ENCODE measurements at regions not wholly inside any gene's neighbourhood (a gene's known extent, or its start where the extent isn't known, plus 50 kb on each side); places are given as distances from the start of the nearest gene placed in this dataset.
"Not testable (repeated sequence)": the region's sequence is repeated elsewhere in the genome, so short reads cannot be mapped to it uniquely, and the experiment has no call there.

DNA sequence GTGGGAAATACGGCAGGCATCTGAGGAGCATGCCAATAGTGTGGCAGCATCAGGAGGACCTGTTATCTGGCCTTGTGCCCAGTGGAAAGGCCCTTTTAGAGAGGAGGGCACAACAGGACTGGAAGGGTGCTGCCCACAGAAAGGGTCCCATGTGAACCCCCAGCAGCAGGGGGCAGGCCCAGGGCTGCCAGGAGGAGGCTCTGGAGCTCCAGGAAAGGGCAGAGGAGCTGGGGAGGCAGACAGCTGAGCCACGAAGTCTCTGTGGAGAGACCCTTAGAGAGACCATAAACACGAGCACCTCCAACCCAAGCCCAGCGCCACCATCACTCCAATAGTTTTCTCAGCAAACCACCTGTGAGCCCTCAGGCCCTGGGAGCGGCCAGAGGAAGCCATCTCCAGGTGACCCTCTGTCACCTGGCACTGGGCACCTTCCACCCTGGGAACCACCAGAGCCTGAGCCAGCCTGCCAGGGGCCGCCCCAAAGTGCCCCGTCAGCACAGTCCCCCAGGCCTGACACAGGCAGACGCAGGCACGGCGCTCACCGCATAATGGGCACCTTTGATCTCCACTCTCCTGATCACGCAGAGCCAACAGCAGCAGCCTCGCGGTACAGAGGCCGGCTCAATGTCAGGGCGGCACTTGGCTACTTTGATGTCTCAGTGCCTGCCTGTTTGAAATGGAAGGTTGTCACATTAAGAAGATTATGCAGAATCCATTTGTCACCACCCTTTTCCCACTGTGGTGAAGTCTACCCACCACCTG, 162.5 kb upstream of the RAB6C start:
- Histone ChIP-seq H3K4me1 (ENCODE audit: control insufficient read depth in 5 of 5, insufficient read depth in 5 of 5, low read length in 5 of 5) (peaks cover 0 to 6% (median 0%) of the 10 kb centered on the region in 5 donors), H3K9ac (ENCODE audit: low read length in 5 of 5) (no peak overlapping the region), H3K4me3 (ENCODE audit: low read depth in 1 of 5, low read length in 5 of 5) (no peak overlapping the region), H3K36me3 (ENCODE audit: control insufficient read depth in 5 of 5, insufficient read depth in 5 of 5, low read length in 5 of 5) (no peaks in the 10 kb centered on the region), H3K27ac (ENCODE audit: low read depth, low read length) (no peak overlapping the region), H3K9me3 (ENCODE audit: control insufficient read depth in 5 of 5, low read length in 5 of 5) (peaks cover 3 to 12% (median 11%) of the 10 kb centered on the region in 5 donors), H3K27me3 (ENCODE audit: control insufficient read depth in 5 of 5, insufficient read depth in 4 of 5, low read length in 5 of 5) (peaks cover 0 to 1% (median 0%) of the 10 kb centered on the region in 5 donors)

DNA sequence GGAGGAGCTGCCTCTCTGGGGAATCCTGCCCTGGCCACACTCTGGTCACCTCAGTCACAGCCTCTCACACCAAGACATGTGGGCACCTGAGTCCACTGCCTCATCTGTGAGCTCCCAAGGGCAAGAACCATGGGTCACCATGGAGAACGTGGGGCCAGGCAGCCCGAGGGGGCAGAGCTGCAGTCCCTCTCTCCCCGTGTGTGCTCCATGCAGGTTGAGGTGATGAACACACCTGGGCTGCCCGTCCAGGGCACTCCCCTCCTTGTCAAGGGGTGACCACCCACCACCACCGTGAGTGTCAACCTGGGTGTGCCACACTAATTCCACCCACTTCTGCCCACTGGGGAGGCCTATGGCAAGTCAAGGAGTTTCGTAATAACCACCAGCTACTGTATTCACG, 159.6 kb upstream of the RAB6C start:
- H3K27me3 ChIP-seq (ENCODE audit: control insufficient read depth in 5 of 5, insufficient read depth in 4 of 5, low read length in 5 of 5), result no peaks in the 10 kb centered on the region
- peaks cover 3 to 12% (median 11%) of the 10 kb centered on the region in 5 donors for H3K9me3 ChIP-seq (ENCODE audit: control insufficient read depth in 5 of 5, low read length in 5 of 5)
- no peak overlapping the region for H3K4me3 ChIP-seq (ENCODE audit: low read depth in 1 of 5, low read length in 5 of 5)
- no peak overlapping the region for H3K27ac ChIP-seq (ENCODE audit: low read depth, low read length)
- H3K4me1 ChIP-seq (ENCODE audit: control insufficient read depth in 5 of 5, insufficient read depth in 5 of 5, low read length in 5 of 5), result no peaks in the 10 kb centered on the region
- H3K36me3 ChIP-seq (ENCODE audit: control insufficient read depth in 5 of 5, insufficient read depth in 5 of 5, low read length in 5 of 5), result no peaks in the 10 kb centered on the region
- H3K9ac ChIP-seq (ENCODE audit: low read length in 5 of 5), result no peak overlapping the region

DNA sequence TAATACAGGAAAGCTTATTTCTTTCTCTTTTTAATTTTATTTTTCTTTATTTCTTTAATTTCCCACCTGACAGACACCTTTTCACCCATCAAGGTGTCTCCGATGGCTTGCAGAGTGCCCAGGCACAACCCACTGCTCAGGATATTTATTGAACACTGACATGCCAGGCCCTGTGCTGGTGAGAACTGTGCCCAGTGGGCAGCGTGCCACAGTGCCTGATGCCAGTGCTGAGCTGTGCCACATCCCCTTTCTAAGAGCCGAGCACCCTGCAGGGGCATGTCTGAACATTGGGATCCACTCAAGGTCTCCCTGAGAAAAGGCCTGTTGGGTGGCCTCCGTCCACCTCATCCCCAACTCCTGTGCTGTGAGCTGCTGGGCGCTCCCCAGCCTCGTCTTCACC, 158.6 kb upstream of the RAB6C start:
- H3K9ac ChIP-seq (ENCODE audit: low read length in 5 of 5), result no peak overlapping the region
- no peak overlapping the region for H3K27ac ChIP-seq (ENCODE audit: low read depth, low read length)
- no peaks in the 10 kb centered on the region for H3K27me3 ChIP-seq (ENCODE audit: control insufficient read depth in 5 of 5, insufficient read depth in 4 of 5, low read length in 5 of 5)
- H3K4me3 ChIP-seq (ENCODE audit: low read depth in 1 of 5, low read length in 5 of 5), result no peak overlapping the region
- H3K9me3 ChIP-seq (ENCODE audit: control insufficient read depth in 5 of 5, low read length in 5 of 5), result peaks cover 0 to 5% (median under 1%) of the 10 kb centered on the region in 5 donors
- H3K4me1 ChIP-seq (ENCODE audit: control insufficient read depth in 5 of 5, insufficient read depth in 5 of 5, low read length in 5 of 5), result no peaks in the 10 kb centered on the region
- H3K36me3 ChIP-seq (ENCODE audit: control insufficient read depth in 5 of 5, insufficient read depth in 5 of 5, low read length in 5 of 5), result no peaks in the 10 kb centered on the region

DNA sequence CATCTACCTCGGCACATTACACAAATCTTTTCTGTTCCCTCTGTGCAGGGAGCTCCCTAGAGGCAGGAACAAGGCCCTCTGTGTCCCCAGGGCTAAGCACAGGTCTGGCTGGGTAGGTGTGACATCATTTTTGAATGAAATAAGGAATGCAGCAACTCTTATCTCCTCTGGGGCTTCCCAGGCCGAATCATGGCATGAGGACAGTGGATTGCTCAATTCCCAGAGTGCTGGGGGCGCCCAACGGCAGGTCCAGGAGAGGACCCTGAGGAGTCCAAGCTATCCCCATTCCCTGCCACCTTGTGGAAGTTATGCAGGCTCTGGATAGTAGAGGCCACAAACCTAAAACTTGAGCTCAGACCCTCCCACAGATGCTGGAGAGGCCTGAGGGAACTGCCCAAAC, 158.0 kb upstream of the RAB6C start:
- Histone ChIP-seq H3K9ac (ENCODE audit: low read length in 5 of 5) (no peak overlapping the region), H3K9me3 (ENCODE audit: control insufficient read depth in 5 of 5, low read length in 5 of 5) (peaks cover 0 to 4% (median 0%) of the 10 kb centered on the region in 5 donors), H3K27ac (ENCODE audit: low read depth, low read length) (no peak overlapping the region)

DNA sequence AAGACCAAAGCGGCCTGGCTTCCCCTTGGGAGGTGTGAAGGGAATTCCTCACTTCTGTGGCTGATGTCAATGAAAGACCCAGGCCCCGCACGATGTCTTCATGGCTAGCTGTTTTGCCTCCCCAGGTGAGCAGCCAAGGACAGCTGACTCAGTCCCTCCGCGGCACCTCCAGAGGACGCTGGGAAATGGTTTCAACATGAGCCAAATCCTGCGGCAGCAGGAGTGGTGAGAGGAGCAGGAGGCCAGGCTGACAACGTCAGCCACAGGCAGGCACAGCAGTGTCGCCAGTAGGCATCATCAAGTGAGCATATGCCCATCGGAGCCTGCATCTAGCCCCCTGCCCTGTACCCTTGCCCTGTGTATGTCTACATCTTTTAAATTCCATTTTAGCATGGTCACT, 156.4 kb upstream of the RAB6C start:
- Histone ChIP-seq H3K4me1 (ENCODE audit: control insufficient read depth in 5 of 5, insufficient read depth in 5 of 5, low read length in 5 of 5) (no peaks in the 10 kb centered on the region), H3K36me3 (ENCODE audit: control insufficient read depth in 5 of 5, insufficient read depth in 5 of 5, low read length in 5 of 5) (no peaks in the 10 kb centered on the region), H3K9ac (ENCODE audit: low read length in 5 of 5) (no peak overlapping the region), H3K9me3 (ENCODE audit: control insufficient read depth in 5 of 5, low read length in 5 of 5) (peaks cover 0 to 4% (median 0%) of the 10 kb centered on the region in 5 donors), H3K4me3 (ENCODE audit: low read depth in 1 of 5, low read length in 5 of 5) (no peak overlapping the region), H3K27me3 (ENCODE audit: control insufficient read depth in 5 of 5, insufficient read depth in 4 of 5, low read length in 5 of 5) (peaks cover 0 to 4% (median 0%) of the 10 kb centered on the region in 5 donors), H3K27ac (ENCODE audit: low read depth, low read length) (no peak overlapping the region)

More for the DNA sequence above, 158.0 kb upstream of the RAB6C start:
- Histone ChIP-seq H3K4me3 (ENCODE audit: low read depth in 1 of 5, low read length in 5 of 5) (no peak overlapping the region), H3K27me3 (ENCODE audit: control insufficient read depth in 5 of 5, insufficient read depth in 4 of 5, low read length in 5 of 5) (no peaks in the 10 kb centered on the region), H3K4me1 (ENCODE audit: control insufficient read depth in 5 of 5, insufficient read depth in 5 of 5, low read length in 5 of 5) (no peaks in the 10 kb centered on the region), H3K36me3 (ENCODE audit: control insufficient read depth in 5 of 5, insufficient read depth in 5 of 5, low read length in 5 of 5) (no peaks in the 10 kb centered on the region)

DNA sequence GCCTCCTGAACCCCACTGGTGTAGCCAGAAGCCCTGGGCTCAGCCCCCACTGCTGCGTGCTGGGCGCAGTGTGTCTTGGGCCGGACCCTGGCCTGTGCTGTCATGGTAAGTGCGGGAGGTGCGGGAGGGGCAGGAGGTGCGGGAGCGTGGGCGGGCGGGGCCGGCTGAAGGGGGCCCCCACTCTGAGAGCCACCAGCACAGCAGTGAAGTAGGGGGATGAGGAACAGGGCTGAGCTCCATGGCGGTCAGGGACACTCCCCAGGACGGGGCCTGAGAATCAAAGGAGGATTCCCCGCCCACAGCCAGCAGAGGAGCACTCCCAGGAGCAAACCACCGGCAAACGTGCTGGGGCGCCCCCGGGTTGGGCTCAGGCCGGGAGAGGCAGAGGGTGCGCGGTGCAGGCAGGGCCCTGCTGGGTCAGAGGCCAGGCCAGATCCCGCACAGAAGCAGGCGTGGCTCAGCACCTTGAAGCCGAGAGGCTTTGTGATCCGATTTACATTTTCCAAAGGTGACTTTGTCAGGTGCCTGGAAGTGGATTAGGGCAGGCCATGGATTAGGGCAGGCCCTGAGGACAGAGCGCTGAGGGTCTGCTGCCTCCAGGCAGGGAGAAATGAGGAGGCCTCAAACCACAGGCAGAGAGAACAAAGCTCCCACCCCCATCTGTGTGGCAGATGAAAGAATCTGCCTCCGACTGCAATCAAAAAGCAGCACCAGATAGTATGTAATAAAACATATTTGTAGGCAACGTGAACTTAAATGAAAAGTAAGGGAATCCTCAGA, 152.0 kb upstream of the RAB6C start:
- H3K9ac ChIP-seq (ENCODE audit: low read length in 5 of 5), result no peak overlapping the region
- no peak overlapping the region for H3K27ac ChIP-seq (ENCODE audit: low read depth, low read length)
- peaks cover 0 to 5% (median 0%) of the 10 kb centered on the region in 5 donors for H3K36me3 ChIP-seq (ENCODE audit: control insufficient read depth in 5 of 5, insufficient read depth in 5 of 5, low read length in 5 of 5)
- H3K4me3 ChIP-seq (ENCODE audit: low read depth in 1 of 5, low read length in 5 of 5), result no peak overlapping the region
- H3K27me3 ChIP-seq (ENCODE audit: control insufficient read depth in 5 of 5, insufficient read depth in 4 of 5, low read length in 5 of 5), result peaks cover 0 to 4% (median 4%) of the 10 kb centered on the region in 5 donors
- H3K9me3 ChIP-seq (ENCODE audit: control insufficient read depth in 5 of 5, low read length in 5 of 5), result peaks cover 4 to 14% (median 10%) of the 10 kb centered on the region in 5 donors
- no peaks in the 10 kb centered on the region for H3K4me1 ChIP-seq (ENCODE audit: control insufficient read depth in 5 of 5, insufficient read depth in 5 of 5, low read length in 5 of 5)

DNA sequence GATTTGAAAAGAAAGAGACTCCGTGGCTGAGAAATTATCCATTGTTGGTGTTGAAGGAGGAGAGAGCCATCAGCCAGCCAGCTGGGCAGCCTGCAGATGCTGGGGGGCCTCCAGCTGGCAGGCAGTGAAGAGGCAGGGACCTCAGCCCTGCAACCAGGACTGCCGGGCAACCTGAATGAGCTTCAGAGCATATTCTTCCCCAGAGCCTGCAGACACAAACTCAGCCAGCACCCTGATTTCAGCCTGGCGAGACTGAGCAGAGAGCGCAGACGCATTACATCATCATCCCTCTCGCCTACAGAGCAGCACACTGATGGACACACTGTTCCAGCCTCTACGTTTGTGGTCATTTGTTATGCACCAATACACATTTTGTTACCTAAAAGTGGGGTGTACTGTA, 150.7 kb upstream of the RAB6C start:
- H3K27ac ChIP-seq (ENCODE audit: low read depth, low read length), result no peak overlapping the region
- H3K4me1 ChIP-seq (ENCODE audit: control insufficient read depth in 5 of 5, insufficient read depth in 5 of 5, low read length in 5 of 5), result no peaks in the 10 kb centered on the region
- H3K36me3 ChIP-seq (ENCODE audit: control insufficient read depth in 5 of 5, insufficient read depth in 5 of 5, low read length in 5 of 5), result peaks cover 0 to 5% (median 0%) of the 10 kb centered on the region in 5 donors
- no peak overlapping the region for H3K9ac ChIP-seq (ENCODE audit: low read length in 5 of 5)
- H3K27me3 ChIP-seq (ENCODE audit: control insufficient read depth in 5 of 5, insufficient read depth in 4 of 5, low read length in 5 of 5), result peaks cover 0 to 4% (median 4%) of the 10 kb centered on the region in 5 donors
- H3K9me3 ChIP-seq (ENCODE audit: control insufficient read depth in 5 of 5, low read length in 5 of 5), result peaks cover 4 to 14% (median 10%) of the 10 kb centered on the region in 5 donors
- no peak overlapping the region for H3K4me3 ChIP-seq (ENCODE audit: low read depth in 1 of 5, low read length in 5 of 5)

DNA sequence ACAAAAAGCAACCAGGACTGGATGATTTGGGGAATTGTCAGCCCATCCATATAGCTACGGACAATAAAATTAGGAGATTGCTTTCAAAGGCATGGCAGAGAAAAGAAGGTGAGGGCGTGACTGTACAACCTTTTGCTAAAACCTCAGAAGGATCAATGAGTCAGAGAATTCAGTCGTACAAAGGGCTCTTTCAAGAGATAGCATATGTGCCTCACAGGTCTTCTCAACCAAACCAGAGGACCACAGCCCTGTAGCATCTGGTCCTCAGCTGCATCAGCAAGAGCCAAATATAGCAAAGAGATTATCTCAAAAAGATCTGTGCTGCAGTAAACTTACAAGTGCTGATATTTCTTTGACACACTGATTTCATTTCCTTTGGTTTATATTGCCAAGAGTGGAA, 149.9 kb upstream of the RAB6C start:
- Histone ChIP-seq H3K27me3 (ENCODE audit: control insufficient read depth in 5 of 5, insufficient read depth in 4 of 5, low read length in 5 of 5) (peaks cover 0 to 4% (median 4%) of the 10 kb centered on the region in 5 donors), H3K4me3 (ENCODE audit: low read depth in 1 of 5, low read length in 5 of 5) (no peak overlapping the region), H3K27ac (ENCODE audit: low read depth, low read length) (no peak overlapping the region), H3K36me3 (ENCODE audit: control insufficient read depth in 5 of 5, insufficient read depth in 5 of 5, low read length in 5 of 5) (peaks cover 0 to 5% (median 0%) of the 10 kb centered on the region in 5 donors), H3K9me3 (ENCODE audit: control insufficient read depth in 5 of 5, low read length in 5 of 5) (peaks cover 4 to 14% (median 10%) of the 10 kb centered on the region in 5 donors), H3K4me1 (ENCODE audit: control insufficient read depth in 5 of 5, insufficient read depth in 5 of 5, low read length in 5 of 5) (no peaks in the 10 kb centered on the region), H3K9ac (ENCODE audit: low read length in 5 of 5) (no peak overlapping the region)

DNA sequence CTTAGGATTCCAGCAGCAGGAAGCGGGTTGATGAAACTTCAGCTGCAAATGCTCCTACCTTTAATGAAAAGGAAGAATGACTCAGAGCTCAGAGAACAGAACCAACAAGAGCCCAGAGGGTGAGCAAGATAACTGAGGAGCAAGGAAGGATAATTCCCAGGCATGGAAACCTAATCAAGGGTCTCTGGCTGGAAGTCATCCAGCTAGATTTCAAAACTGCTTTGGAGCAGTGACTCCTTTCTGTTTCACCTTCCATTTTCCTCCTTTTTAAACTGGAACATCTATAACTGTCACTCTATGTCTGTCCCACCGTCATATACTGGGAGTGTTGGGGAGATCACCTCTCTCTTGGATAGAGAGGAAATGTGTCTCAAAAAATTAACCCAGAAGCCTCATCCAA, 148.4 kb upstream of the RAB6C start:
- Histone ChIP-seq H3K4me1 (ENCODE audit: control insufficient read depth in 5 of 5, insufficient read depth in 5 of 5, low read length in 5 of 5) (no peaks in the 10 kb centered on the region), H3K9ac (ENCODE audit: low read length in 5 of 5) (no peak overlapping the region), H3K27me3 (ENCODE audit: control insufficient read depth in 5 of 5, insufficient read depth in 4 of 5, low read length in 5 of 5) (peaks cover 0 to 4% (median 4%) of the 10 kb centered on the region in 5 donors), H3K36me3 (ENCODE audit: control insufficient read depth in 5 of 5, insufficient read depth in 5 of 5, low read length in 5 of 5) (peaks cover 0 to 5% (median 0%) of the 10 kb centered on the region in 5 donors), H3K4me3 (ENCODE audit: low read depth in 1 of 5, low read length in 5 of 5) (no peak overlapping the region), H3K27ac (ENCODE audit: low read depth, low read length) (no peak overlapping the region), H3K9me3 (ENCODE audit: control insufficient read depth in 5 of 5, low read length in 5 of 5) (peaks cover 4 to 14% (median 10%) of the 10 kb centered on the region in 5 donors)

DNA sequence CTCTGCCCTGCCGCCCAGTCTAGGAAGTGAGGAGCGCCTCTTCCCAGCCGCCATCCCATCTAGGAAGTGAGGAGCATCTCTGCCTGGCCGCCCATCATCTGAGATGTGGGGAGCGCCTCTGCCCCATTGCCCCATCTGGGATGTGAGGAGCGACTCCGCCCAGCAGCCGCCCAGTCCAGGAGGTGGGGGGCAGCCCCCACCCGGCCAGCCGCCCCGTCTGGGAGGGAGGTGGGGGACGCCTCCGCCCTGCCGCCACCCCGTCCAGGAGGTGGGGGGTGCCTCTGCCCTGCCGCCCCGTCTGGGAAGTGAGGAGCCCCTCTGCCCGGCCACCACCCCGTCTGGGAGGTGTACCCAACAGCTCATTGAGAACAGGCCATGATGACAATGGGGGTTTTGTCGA, 146.0 kb upstream of the RAB6C start:
- not testable (repeated sequence) for H3K27ac ChIP-seq (ENCODE audit: low read depth, low read length); H3K9ac ChIP-seq (ENCODE audit: low read length in 5 of 5); H3K36me3 ChIP-seq (ENCODE audit: control insufficient read depth in 5 of 5, insufficient read depth in 5 of 5, low read length in 5 of 5); H3K27me3 ChIP-seq (ENCODE audit: control insufficient read depth in 5 of 5, insufficient read depth in 4 of 5, low read length in 5 of 5); H3K4me3 ChIP-seq (ENCODE audit: low read depth in 1 of 5, low read length in 5 of 5); H3K4me1 ChIP-seq (ENCODE audit: control insufficient read depth in 5 of 5, insufficient read depth in 5 of 5, low read length in 5 of 5)
- H3K9me3 ChIP-seq (ENCODE audit: control insufficient read depth in 5 of 5, low read length in 5 of 5), result peaks cover 4 to 14% (median 10%) of the 10 kb centered on the region in 5 donors
